Osteocyte (in vitro differentiated cells): ENCODE measurements at regions not wholly inside any gene's neighbourhood (a gene's known extent, or its start where the extent isn't known, plus 50 kb on each side); places are given as distances from the start of the nearest gene placed in this dataset.
"Not testable (repeated sequence)": the region's sequence is repeated elsewhere in the genome, so short reads cannot be mapped to it uniquely, and the experiment has no call there.

Experiments used
- DNase-seq: peaks from one replicate; pipeline ENCODE4 v3.0.0; 2021; ENCODE audit warnings: mixed read lengths; ENCODE audit not compliant: unreplicated experiment; ENCODE audit errors: extremely low spot score
- H3K27ac Mint-ChIP-seq: one replicate; pipeline ENCODE4 v1.8.0; 2021; ENCODE audit warnings: mild to moderate bottlenecking, mixed read lengths; ENCODE audit not compliant: unreplicated experiment
- H3K27me3 Mint-ChIP-seq: one replicate; pipeline ENCODE4 v1.8.0; 2021; ENCODE audit warnings: mixed read lengths; ENCODE audit not compliant: unreplicated experiment
- H3K36me3 Mint-ChIP-seq: one replicate; pipeline ENCODE4 v1.8.0; 2021; ENCODE audit warnings: mixed read lengths; ENCODE audit not compliant: unreplicated experiment
- H3K4me1 Mint-ChIP-seq: one replicate; pipeline ENCODE4 v1.8.0; 2021; ENCODE audit warnings: mixed read lengths; ENCODE audit not compliant: unreplicated experiment
- H3K4me3 Mint-ChIP-seq: one replicate; pipeline ENCODE4 v1.8.0; 2021; ENCODE audit warnings: mild to moderate bottlenecking, moderate library complexity, mixed read lengths; ENCODE audit not compliant: unreplicated experiment
- H3K9me3 Mint-ChIP-seq: one replicate; pipeline ENCODE4 v1.8.0; 2021; ENCODE audit warnings: mixed read lengths; ENCODE audit not compliant: unreplicated experiment
- TF ChIP-seq, protein P1 (sequence below): fragments of 200-600 bp; sonication (generic); IDR thresholded peaks from 2 replicates; pipeline ENCODE4 v1.5.0; 2021; ENCODE audit warnings: antibody characterized with exemption, mild to moderate bottlenecking, moderate library complexity

DNA sequence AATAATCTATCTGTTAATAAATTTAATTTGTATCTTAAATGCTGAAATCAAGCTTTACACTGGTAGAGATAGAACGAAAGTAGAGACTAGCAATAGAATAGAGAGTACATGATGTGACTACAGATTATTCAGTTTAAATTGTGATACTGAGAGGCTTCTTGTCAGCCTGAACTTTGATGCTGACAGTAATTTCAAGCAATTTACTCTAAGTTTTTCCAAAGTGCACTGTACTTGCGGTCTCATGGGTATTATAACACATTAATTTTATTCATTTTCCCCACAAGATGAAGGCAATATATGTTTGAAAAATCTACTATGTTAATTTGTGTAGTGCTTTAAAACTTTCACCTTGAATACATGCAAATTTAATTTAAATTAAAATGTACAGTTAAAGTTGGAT lies 914.0 kb upstream of the FBXO33 start:
- Mint-ChIP-seq H3K36me3 (no peaks in the 10 kb centered on the region), H3K4me3 (no peak overlapping the region), H3K9me3 (no peaks in the 10 kb centered on the region), H3K4me1 (no peaks in the 10 kb centered on the region), H3K27ac (no peak overlapping the region), H3K27me3 (peaks cover 2% of the 10 kb centered on the region)
- no peak for DNase-seq
- TF ChIP-seq, protein P1, sequence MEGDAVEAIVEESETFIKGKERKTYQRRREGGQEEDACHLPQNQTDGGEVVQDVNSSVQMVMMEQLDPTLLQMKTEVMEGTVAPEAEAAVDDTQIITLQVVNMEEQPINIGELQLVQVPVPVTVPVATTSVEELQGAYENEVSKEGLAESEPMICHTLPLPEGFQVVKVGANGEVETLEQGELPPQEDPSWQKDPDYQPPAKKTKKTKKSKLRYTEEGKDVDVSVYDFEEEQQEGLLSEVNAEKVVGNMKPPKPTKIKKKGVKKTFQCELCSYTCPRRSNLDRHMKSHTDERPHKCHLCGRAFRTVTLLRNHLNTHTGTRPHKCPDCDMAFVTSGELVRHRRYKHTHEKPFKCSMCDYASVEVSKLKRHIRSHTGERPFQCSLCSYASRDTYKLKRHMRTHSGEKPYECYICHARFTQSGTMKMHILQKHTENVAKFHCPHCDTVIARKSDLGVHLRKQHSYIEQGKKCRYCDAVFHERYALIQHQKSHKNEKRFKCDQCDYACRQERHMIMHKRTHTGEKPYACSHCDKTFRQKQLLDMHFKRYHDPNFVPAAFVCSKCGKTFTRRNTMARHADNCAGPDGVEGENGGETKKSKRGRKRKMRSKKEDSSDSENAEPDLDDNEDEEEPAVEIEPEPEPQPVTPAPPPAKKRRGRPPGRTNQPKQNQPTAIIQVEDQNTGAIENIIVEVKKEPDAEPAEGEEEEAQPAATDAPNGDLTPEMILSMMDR, result no peak

DNA sequence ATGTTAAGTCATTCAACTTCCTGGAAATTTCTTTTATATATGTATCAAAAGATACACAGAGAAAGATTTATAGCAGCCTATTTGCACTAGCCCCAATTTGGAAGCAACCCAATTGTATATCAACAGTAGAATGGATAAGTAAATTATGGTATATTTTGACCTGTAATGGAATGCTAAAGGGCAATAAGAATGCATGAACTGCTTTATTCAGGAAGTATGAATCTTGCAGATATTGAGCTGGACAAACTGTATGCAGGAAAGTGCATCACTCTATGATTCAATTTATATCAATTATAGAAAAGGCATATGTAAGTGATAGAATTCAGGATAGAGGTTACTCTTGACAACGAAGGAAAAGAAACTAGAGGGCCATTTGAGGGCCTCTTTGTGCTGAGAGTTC lies 913.1 kb upstream of the FBXO33 start:
- Mint-ChIP-seq H3K27ac (no peak overlapping the region), H3K36me3 (no peaks in the 10 kb centered on the region), H3K9me3 (no peaks in the 10 kb centered on the region), H3K4me3 (no peak overlapping the region), H3K4me1 (no peaks in the 10 kb centered on the region), H3K27me3 (peaks cover 2% of the 10 kb centered on the region)
- DNase-seq, result no peak
- TF ChIP-seq, protein P1, result no peak

DNA sequence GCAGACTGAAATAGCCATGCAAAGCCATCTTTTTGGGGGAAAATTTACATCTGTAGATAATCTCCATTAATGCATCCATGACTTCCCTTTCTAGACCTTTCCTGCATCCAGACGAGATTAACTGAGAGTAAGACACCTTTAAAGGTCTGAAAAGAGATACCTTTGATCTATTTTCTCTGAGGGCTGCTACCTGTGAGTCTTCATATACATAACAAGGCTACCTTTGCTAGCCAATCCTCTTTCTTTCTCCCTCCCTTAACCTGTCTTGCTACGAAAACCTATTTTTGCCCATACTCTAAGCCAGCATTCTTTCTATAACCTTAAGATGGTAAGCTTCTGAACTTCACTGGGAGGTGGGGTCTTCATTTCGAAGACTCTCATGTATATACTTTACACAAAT lies 908.5 kb upstream of the FBXO33 start:
- peaks cover 8% of the 10 kb centered on the region for H3K9me3 Mint-ChIP-seq
- no peak for DNase-seq
- TF ChIP-seq, protein P1, result no peak
- H3K27me3 Mint-ChIP-seq, result no peaks in the 10 kb centered on the region
- H3K4me1 Mint-ChIP-seq, result no peaks in the 10 kb centered on the region
- no peak overlapping the region for H3K4me3 Mint-ChIP-seq
- H3K36me3 Mint-ChIP-seq, result no peaks in the 10 kb centered on the region
- no peak overlapping the region for H3K27ac Mint-ChIP-seq

DNA sequence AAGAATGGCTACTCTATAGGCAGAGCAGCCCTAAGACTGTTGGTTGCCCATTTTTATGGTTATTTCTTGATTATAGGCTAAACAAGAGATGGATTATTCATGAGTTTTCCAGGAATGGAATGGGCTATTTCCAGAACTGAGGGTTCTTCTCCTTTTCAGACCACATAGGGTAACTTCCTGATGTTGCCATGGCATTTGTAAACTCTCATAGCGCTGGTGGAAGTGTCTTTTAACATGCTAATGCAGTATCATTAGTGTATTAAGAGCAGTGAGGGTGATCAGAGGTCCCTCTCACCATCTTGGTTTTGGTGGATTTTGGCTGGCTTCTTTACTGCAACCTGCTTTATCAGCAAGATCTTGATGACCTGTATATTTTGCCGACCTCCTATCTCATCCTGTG lies 904.6 kb upstream of the FBXO33 start:
- Mint-ChIP-seq H3K4me3 (no peak overlapping the region), H3K9me3 (peaks cover 20% of the 10 kb centered on the region), H3K27me3 (no peaks in the 10 kb centered on the region), H3K27ac (no peak overlapping the region), H3K4me1 (no peaks in the 10 kb centered on the region), H3K36me3 (no peaks in the 10 kb centered on the region)
- no peak for DNase-seq
- TF ChIP-seq, protein P1, result no peak

DNA sequence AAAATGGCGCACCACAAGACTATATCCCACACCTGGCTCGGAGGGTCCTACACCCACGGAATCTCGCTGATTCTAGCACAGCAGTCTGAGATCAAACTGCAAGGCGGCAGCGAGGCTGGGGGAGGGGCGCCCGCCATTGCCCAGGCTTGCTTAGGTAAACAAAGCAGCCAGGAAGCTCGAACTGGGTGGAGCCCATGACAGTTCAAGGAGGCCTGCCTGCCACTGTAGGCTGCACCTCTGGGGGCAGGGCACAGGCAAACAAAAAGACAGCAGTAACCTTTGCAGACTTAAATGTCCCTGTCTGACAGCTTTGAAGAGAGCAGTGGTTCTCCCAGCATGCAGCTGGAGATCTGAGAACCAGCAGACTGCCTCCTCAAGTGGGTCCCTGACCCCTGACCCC lies 894.3 kb upstream of the FBXO33 start:
- H3K36me3 Mint-ChIP-seq, H3K27me3 Mint-ChIP-seq, H3K4me1 Mint-ChIP-seq, H3K4me3 Mint-ChIP-seq, H3K27ac Mint-ChIP-seq, DNase-seq: not testable (repeated sequence)
- peaks cover 12% of the 10 kb centered on the region for H3K9me3 Mint-ChIP-seq

DNA sequence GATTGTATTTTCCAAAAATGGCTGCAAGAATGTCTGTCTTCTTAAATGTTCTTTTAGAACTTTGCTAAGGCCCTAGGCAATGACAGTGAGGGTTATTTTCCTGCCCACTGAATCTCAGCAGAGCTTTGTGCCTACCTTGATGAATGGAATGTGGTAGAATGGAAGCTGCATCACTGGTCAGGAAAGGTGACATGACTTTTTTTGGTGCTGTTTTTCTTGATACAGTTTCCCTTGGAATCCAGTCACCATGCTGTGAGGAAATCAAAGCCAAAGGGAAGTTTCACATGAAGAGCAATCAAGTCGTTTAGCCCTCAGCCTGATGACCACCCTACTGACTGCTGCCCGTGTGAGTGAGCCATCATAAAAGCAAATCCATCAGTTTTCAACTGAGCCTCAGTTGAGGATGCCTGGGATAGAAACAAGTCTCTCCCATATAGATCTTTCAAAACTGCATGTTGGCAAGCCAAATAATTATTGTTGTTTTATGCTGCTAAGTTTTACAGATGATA lies 886.0 kb upstream of the FBXO33 start:
- no peaks in the 10 kb centered on the region for H3K9me3 Mint-ChIP-seq
- TF ChIP-seq, protein P1, result no peak
- H3K4me3 Mint-ChIP-seq, result no peak overlapping the region
- no peak overlapping the region for H3K27ac Mint-ChIP-seq
- no peak for DNase-seq
- no peaks in the 10 kb centered on the region for H3K27me3 Mint-ChIP-seq
- no peaks in the 10 kb centered on the region for H3K36me3 Mint-ChIP-seq
- no peaks in the 10 kb centered on the region for H3K4me1 Mint-ChIP-seq
